Activated T-helper 9 cell treated with anti-CD3 and anti-CD28 coated beads, Interleukin-2, amount 50 U/mL, for 16 hours (primary cell): ENCODE measurements at regions not wholly inside any gene's neighbourhood (a gene's known extent, or its start where the extent isn't known, plus 50 kb on each side); places are given as distances from the start of the nearest gene placed in this dataset.
"Not testable (repeated sequence)": the region's sequence is repeated elsewhere in the genome, so short reads cannot be mapped to it uniquely, and the experiment has no call there.

Experiments
- DNase-seq: peaks from one replicate; pipeline ENCODE4 v3.0.0-alpha.2; 2020; ENCODE audit warnings: low read depth

- DNase-seq: no peak
These were observed 156.5 kb upstream of the MED14 start for GRCh38 chrX:40891798-40892197.

GRCh38 chrX:40893251-40893910 is 158.0 kb upstream of the MED14 start:
- no peak for DNase-seq

- no peak for DNase-seq
These were observed 159.9 kb upstream of the MED14 start for GRCh38 chrX:40895246-40895645.

GRCh38 chrX:40897718-40898270 is 162.5 kb upstream of the MED14 start:
- no peak for DNase-seq

- DNase-seq: not testable (repeated sequence)
These were observed 169.4 kb upstream of the MED14 start for GRCh38 chrX:40904739-40905138.

GRCh38 chrX:40908026-40908425 is 172.7 kb upstream of the MED14 start:
- DNase-seq: no peak

GRCh38 chrX:40908857-40909475 is 173.6 kb upstream of the MED14 start:
- no peak for DNase-seq

- no peak for DNase-seq
These were observed 173.1 kb upstream of the USP9X start for GRCh38 chrX:40912166-40912565.

- no peak for DNase-seq
These were observed 172.7 kb upstream of the USP9X start for GRCh38 chrX:40912576-40912975.

GRCh38 chrX:40920351-40920750 is 164.9 kb upstream of the USP9X start:
- DNase-seq: no peak

- no peak for DNase-seq
These were observed 162.9 kb upstream of the USP9X start for GRCh38 chrX:40922307-40922706.

- DNase-seq: not testable (repeated sequence)
These were observed 158.4 kb upstream of the USP9X start for GRCh38 chrX:40926739-40927427.

GRCh38 chrX:40928076-40928475 is 157.2 kb upstream of the USP9X start:
- DNase-seq: no peak

- DNase-seq: no peak
These were observed 153.3 kb upstream of the USP9X start for GRCh38 chrX:40931921-40932320.

- no peak for DNase-seq
These were observed 152.0 kb upstream of the USP9X start for GRCh38 chrX:40933132-40933705.

GRCh38 chrX:40933706-40934425 is 151.4 kb upstream of the USP9X start:
- no peak for DNase-seq

- no peak for DNase-seq
These were observed 148.4 kb upstream of the USP9X start for GRCh38 chrX:40936827-40937226.

GRCh38 chrX:40938423-40938822 is 146.8 kb upstream of the USP9X start:
- no peak for DNase-seq

- no peak for DNase-seq
These were observed 142.1 kb upstream of the USP9X start for GRCh38 chrX:40943093-40943641.

GRCh38 chrX:40945361-40945713 is 139.9 kb upstream of the USP9X start:
- no peak for DNase-seq

- DNase-seq: no peak
These were observed 138.0 kb upstream of the USP9X start for GRCh38 chrX:40947276-40947675.

- DNase-seq: no peak
These were observed 136.2 kb upstream of the USP9X start for GRCh38 chrX:40949071-40949470.
